ENCODE measurements at regions not wholly inside any gene's neighbourhood (a gene's known extent, or its start where the extent isn't known, plus 50 kb on each side); places are given as distances from the start of the nearest gene placed in this dataset.

DNA sequence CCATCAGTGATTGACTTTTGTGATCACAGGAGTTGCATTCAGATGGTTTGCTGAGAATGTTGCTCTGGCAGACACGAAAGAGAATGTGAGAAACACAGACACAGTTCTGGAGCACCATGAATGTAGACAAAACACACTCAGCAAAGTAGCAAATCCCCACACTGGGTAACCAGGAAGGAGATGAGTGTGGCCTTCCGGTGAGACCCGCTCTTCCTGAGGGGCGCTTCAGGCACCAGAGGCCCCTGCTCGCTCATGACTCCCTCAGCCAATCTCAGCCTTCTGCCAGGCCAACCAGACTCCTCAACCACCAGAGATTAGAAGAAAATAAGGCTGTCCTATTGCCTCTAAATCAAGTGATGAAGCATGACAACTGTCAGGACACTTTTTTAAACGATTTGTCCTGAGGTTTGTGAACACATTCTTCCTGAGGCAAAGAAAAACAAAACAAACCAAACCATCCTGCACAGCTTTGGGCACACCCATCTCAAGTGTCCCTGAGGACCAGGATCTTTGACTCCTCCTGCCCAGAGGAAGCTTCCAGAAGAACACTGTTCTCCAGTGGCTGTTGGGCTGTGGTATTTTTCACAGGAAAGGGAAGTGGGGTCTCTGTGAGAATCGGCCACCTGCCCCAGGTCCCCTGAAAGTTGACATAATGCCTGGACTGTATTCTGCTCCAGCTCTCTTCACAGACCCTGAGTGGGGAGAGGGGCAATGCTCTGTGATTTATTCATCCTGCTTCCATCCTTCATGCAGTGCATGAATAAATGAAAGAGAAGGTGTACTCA lies 152.8 kb downstream of the BCL11A start:
- intact Hi-C loops (cut with DNase I, micrococcal nuclease) = no loop called here
- Mint-ChIP-seq H3K4me1 (ENCODE audit: low read depth) (no peaks in the 10 kb centered on the region), H3K4me3 (no peak overlapping the region), H3K36me3 (ENCODE audit: low read depth) (no peaks in the 10 kb centered on the region), H3K27me3 (no peaks in the 10 kb centered on the region), H3K9me3 (no peaks in the 10 kb centered on the region), H3K27ac (no peak overlapping the region)
- H3K27me3 ChIP-seq (ENCODE audit: control insufficient read depth in 1 of 2, insufficient read depth in 2 of 2, low read length in 2 of 2) = no peaks in the 10 kb centered on the region
- H3K27ac ChIP-seq (ENCODE audit: low read depth in 1 of 2, low read length in 2 of 2) = no peak overlapping the region
- DNase-seq (no peak), ATAC-seq (ENCODE audit: poor library complexity) (no peak)
- no peaks in the 10 kb centered on the region for H3K9me3 ChIP-seq (ENCODE audit: control insufficient read depth in 1 of 2, insufficient read depth in 1 of 2, low read length in 2 of 2)
- no peaks in the 10 kb centered on the region for H3K36me3 ChIP-seq (ENCODE audit: insufficient read depth, low read length)
- CTCF ChIA-PET = no interaction called here
- no peaks in the 10 kb centered on the region for H3K4me1 ChIP-seq (ENCODE audit: insufficient read depth, low read length)
- TF ChIP-seq, protein P1, sequence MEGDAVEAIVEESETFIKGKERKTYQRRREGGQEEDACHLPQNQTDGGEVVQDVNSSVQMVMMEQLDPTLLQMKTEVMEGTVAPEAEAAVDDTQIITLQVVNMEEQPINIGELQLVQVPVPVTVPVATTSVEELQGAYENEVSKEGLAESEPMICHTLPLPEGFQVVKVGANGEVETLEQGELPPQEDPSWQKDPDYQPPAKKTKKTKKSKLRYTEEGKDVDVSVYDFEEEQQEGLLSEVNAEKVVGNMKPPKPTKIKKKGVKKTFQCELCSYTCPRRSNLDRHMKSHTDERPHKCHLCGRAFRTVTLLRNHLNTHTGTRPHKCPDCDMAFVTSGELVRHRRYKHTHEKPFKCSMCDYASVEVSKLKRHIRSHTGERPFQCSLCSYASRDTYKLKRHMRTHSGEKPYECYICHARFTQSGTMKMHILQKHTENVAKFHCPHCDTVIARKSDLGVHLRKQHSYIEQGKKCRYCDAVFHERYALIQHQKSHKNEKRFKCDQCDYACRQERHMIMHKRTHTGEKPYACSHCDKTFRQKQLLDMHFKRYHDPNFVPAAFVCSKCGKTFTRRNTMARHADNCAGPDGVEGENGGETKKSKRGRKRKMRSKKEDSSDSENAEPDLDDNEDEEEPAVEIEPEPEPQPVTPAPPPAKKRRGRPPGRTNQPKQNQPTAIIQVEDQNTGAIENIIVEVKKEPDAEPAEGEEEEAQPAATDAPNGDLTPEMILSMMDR (IDR thresholded peaks at IDR 0.05) = no peak
- no peak overlapping the region for H3K4me3 ChIP-seq (ENCODE audit: low read length)
- POLR2A ChIA-PET = no interaction called here

DNA sequence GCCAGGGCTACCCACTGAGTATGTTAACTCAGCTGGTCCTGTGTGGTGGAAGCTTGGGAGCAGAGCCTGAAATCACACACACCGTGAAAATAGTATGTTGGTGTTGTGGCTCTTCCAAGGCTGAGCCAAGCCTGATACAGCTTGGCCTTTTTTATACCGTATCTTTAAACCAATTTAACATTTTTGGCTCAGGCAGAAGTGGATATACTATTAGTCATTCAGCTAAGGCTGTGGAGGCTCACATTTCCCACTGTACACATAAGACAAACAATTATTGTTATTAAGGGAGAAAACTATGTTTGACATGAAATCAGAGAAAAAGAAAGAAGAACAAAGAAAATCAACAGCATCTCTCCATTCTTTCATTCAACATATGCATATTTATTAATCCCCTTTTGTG lies 159.0 kb downstream of the BCL11A start:
- no peaks in the 10 kb centered on the region for H3K36me3 Mint-ChIP-seq (ENCODE audit: low read depth)
- TF ChIP-seq, protein P1 (IDR thresholded peaks at IDR 0.05) = no peak
- Histone ChIP-seq H3K9me3 (ENCODE audit: control insufficient read depth in 1 of 2, insufficient read depth in 1 of 2, low read length in 2 of 2) (peaks cover 0 to 5% of the 10 kb centered on the region in 2 experiments), H3K36me3 (ENCODE audit: insufficient read depth, low read length) (no peaks in the 10 kb centered on the region), H3K27me3 (ENCODE audit: control insufficient read depth in 1 of 2, insufficient read depth in 2 of 2, low read length in 2 of 2) (no peaks in the 10 kb centered on the region), H3K27ac (ENCODE audit: low read depth in 1 of 2, low read length in 2 of 2) (no peak overlapping the region), H3K4me3 (ENCODE audit: low read length) (no peak overlapping the region), H3K4me1 (ENCODE audit: insufficient read depth, low read length) (no peaks in the 10 kb centered on the region)
- no peaks in the 10 kb centered on the region for H3K9me3 Mint-ChIP-seq
- H3K4me1 Mint-ChIP-seq (ENCODE audit: low read depth) = no peaks in the 10 kb centered on the region
- H3K27me3 Mint-ChIP-seq = no peaks in the 10 kb centered on the region
- DNase-seq (no peak), ATAC-seq (ENCODE audit: poor library complexity) (no peak)
- H3K4me3 Mint-ChIP-seq = no peak overlapping the region
- intact Hi-C loops (cut with DNase I, micrococcal nuclease) = no loop called here
- POLR2A ChIA-PET = no interaction called here
- H3K27ac Mint-ChIP-seq = no peak overlapping the region
- CTCF ChIA-PET = no interaction called here

DNA sequence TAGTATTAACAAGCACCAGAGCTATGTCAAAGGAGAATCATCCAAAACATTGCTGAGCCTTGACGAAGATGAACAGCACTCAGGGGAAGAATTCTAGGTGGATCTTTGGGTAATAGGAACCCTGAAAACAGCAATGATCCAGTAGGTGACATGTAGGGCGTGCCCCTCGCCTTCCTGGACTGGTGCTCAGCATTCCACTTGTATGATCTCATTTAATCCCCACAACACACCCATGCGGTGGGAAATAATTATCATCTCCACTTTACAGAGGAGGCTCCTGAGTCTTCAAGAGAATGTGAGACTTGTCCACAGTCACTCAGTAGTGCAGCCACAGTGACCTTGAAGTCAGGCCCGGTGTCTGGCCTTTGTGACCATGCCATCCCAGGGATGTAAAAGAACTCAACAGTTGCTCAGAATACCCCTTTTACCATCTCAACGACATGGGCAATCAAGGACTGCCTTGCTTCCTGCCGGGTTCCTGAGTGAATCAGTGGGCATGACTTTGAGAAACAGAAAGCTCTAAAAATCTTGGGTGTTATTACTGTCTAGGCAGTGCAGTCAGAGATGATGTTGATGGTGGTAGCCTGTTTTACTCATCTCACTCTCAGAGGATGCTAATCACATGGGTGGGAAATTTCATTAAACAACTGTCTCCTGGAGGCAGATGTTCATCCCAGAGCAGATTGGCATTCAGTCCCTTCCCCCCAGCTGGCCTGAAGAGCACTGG lies 161.6 kb downstream of the BCL11A start:
- no peaks in the 10 kb centered on the region for H3K36me3 ChIP-seq (ENCODE audit: insufficient read depth, low read length)
- intact Hi-C loops (cut with DNase I, micrococcal nuclease) = no loop called here
- H3K4me3 ChIP-seq (ENCODE audit: low read length) = no peak overlapping the region
- H3K27ac Mint-ChIP-seq = no peak overlapping the region
- DNase-seq (no peak), ATAC-seq (ENCODE audit: poor library complexity) (no peak)
- H3K4me1 ChIP-seq (ENCODE audit: insufficient read depth, low read length) = no peaks in the 10 kb centered on the region
- no peaks in the 10 kb centered on the region for H3K36me3 Mint-ChIP-seq (ENCODE audit: low read depth)
- TF ChIP-seq, protein P1 (IDR thresholded peaks at IDR 0.05) = no peak
- CTCF ChIA-PET = no interaction called here
- no peaks in the 10 kb centered on the region for H3K27me3 Mint-ChIP-seq
- peaks cover 0 to 5% of the 10 kb centered on the region in 2 experiments for H3K9me3 ChIP-seq (ENCODE audit: control insufficient read depth in 1 of 2, insufficient read depth in 1 of 2, low read length in 2 of 2)
- H3K27ac ChIP-seq (ENCODE audit: low read depth in 1 of 2, low read length in 2 of 2) = no peak overlapping the region
- H3K4me1 Mint-ChIP-seq (ENCODE audit: low read depth) = no peaks in the 10 kb centered on the region
- no peaks in the 10 kb centered on the region for H3K27me3 ChIP-seq (ENCODE audit: control insufficient read depth in 1 of 2, insufficient read depth in 2 of 2, low read length in 2 of 2)
- POLR2A ChIA-PET = no interaction called here
- no peaks in the 10 kb centered on the region for H3K9me3 Mint-ChIP-seq
- H3K4me3 Mint-ChIP-seq = no peak overlapping the region

Data from CD4-positive, alpha-beta T cell (primary cell).